Loucy (cell line): ENCODE measurements at regions not wholly inside any gene's neighbourhood (a gene's known extent, or its start where the extent isn't known, plus 50 kb on each side); places are given as distances from the start of the nearest gene placed in this dataset.

Source experiments
- H2AFZ ChIP-seq: fragments of 200-600 bp; sonication (generic); 2 replicates; pipeline ENCODE4 v1.6.0; 2016; ENCODE audit warnings: antibody characterized with exemption, mild to moderate bottlenecking, low read length, moderate library complexity
- H3F3A ChIP-seq: fragments of 200-600 bp; 2 replicates; pipeline ENCODE4 v1.6.0; 2016; ENCODE audit warnings: antibody characterized with exemption, low read depth, mild to moderate bottlenecking
- H3K27me3 ChIP-seq: fragments of 200-600 bp; sonication (generic); 2 replicates; pipeline ENCODE4 v1.6.1; 2014; ENCODE audit warnings: low read length, mild to moderate bottlenecking; ENCODE audit not compliant: insufficient read depth, poor library complexity, severe bottlenecking
- H3K36me3 ChIP-seq: fragments of 200-600 bp; sonication (generic); 2 replicates; pipeline ENCODE4 v1.6.1; 2016; ENCODE audit warnings: low read length; ENCODE audit not compliant: insufficient read depth
- H3K4me1 ChIP-seq: fragments of 200-600 bp; sonication (generic); 2 replicates; pipeline ENCODE4 v1.5.1; 2014; ENCODE audit warnings: low read length, mild to moderate bottlenecking; ENCODE audit not compliant: insufficient read depth, poor library complexity, severe bottlenecking
- H3K4me2 ChIP-seq: fragments of 200-600 bp; sonication (generic); 2 replicates; pipeline ENCODE4 v1.6.0; 2014; ENCODE audit warnings: antibody characterized with exemption, low read length, low read depth, mild to moderate bottlenecking; ENCODE audit not compliant: poor library complexity, severe bottlenecking
- H3K4me3 ChIP-seq: fragments of 200-600 bp; sonication (generic); 2 replicates; pipeline ENCODE4 v1.5.1; 2014; ENCODE audit warnings: low read length, mild to moderate bottlenecking, mixed read lengths; ENCODE audit not compliant: poor library complexity, severe bottlenecking
- H3K79me2 ChIP-seq: fragments of 200-600 bp; sonication (generic); 2 replicates; pipeline ENCODE4 v1.6.1; 2014; ENCODE audit warnings: low read length; ENCODE audit not compliant: insufficient read depth
- H3K9ac ChIP-seq: fragments of 200-600 bp; sonication (generic); 2 replicates; pipeline ENCODE4 v1.6.0; 2014; ENCODE audit warnings: mild to moderate bottlenecking, low read depth, low read length, moderate library complexity; ENCODE audit not compliant: poor library complexity, severe bottlenecking
- H3K9me2 ChIP-seq: fragments of 200-600 bp; sonication (generic); replicated peaks from 2 replicates; pipeline ENCODE4 v1.6.1; 2016; ENCODE audit warnings: low read depth, low read length, mixed read lengths
- H3K9me3 ChIP-seq: fragments of 200-600 bp; sonication (generic); 2 replicates; pipeline ENCODE4 v1.6.1; 2014; ENCODE audit warnings: mild to moderate bottlenecking, antibody characterized with exemption, low read length, low read depth; ENCODE audit not compliant: insufficient read depth
- H4K20me1 ChIP-seq: fragments of 200-600 bp; sonication (generic); 2 replicates; pipeline ENCODE4 v1.6.0; 2014; ENCODE audit warnings: antibody characterized with exemption, low read length, mild to moderate bottlenecking; ENCODE audit not compliant: insufficient read depth, poor library complexity, severe bottlenecking
- EZH2phosphoT487 ChIP-seq: fragments of 200-600 bp; IDR thresholded peaks from 2 replicates; pipeline ENCODE4 v1.6.1; 2018; ENCODE audit warnings: antibody characterized with exemption, mild to moderate bottlenecking, moderate library complexity, borderline replicate concordance
- TF ChIP-seq, protein P1 (sequence below): fragments of 200-600 bp; sonication (generic); conservative IDR thresholded peaks from 2 replicates; pipeline ENCODE4 v1.5.1; 2014; ENCODE audit warnings: mild to moderate bottlenecking, antibody characterized with exemption, low read length

DNA sequence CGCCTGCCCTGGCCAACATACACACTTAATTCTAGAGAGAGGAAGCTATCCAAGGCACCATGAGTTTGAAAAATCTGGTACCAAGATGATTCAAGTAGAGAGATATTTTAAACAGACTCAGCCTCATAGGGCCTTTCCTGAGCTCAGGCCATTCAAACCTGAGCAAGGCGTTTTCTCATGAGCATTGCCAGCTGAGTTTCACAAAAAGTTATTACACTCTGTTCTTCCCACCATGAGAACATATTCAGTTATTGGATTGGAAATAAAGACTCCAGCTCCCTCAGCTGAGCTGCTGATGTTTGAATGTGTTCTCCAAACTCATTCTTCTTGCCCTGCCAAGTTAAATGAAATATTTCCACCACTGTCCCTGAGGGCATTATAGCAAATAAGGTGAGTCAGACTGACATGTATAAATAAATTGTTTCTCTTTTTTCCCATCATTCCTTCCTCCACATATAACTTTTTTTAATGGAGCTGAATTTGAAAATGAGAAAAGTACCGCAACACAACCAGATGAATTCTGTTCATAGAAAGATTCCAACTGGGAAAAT lies 429.6 kb downstream of the RAB28 start:
- Histone ChIP-seq H3K9ac (no peak overlapping the region), H3K4me3 (no peak overlapping the region), H3K79me2 (no peaks in the 10 kb centered on the region), H3K9me2 (no peaks in the 10 kb centered on the region), H3K9me3 (no peaks in the 10 kb centered on the region), H3K4me2 (no peak overlapping the region), H3K36me3 (no peaks in the 10 kb centered on the region), H3F3A (no peaks in the 10 kb centered on the region), H4K20me1 (no peaks in the 10 kb centered on the region), H2AFZ (no peak overlapping the region), H3K4me1 (no peaks in the 10 kb centered on the region), H3K27me3 (no peaks in the 10 kb centered on the region)
- TF ChIP-seq EZH2phosphoT487, result no peak
- TF ChIP-seq, protein P1, sequence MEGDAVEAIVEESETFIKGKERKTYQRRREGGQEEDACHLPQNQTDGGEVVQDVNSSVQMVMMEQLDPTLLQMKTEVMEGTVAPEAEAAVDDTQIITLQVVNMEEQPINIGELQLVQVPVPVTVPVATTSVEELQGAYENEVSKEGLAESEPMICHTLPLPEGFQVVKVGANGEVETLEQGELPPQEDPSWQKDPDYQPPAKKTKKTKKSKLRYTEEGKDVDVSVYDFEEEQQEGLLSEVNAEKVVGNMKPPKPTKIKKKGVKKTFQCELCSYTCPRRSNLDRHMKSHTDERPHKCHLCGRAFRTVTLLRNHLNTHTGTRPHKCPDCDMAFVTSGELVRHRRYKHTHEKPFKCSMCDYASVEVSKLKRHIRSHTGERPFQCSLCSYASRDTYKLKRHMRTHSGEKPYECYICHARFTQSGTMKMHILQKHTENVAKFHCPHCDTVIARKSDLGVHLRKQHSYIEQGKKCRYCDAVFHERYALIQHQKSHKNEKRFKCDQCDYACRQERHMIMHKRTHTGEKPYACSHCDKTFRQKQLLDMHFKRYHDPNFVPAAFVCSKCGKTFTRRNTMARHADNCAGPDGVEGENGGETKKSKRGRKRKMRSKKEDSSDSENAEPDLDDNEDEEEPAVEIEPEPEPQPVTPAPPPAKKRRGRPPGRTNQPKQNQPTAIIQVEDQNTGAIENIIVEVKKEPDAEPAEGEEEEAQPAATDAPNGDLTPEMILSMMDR, result no peak

DNA sequence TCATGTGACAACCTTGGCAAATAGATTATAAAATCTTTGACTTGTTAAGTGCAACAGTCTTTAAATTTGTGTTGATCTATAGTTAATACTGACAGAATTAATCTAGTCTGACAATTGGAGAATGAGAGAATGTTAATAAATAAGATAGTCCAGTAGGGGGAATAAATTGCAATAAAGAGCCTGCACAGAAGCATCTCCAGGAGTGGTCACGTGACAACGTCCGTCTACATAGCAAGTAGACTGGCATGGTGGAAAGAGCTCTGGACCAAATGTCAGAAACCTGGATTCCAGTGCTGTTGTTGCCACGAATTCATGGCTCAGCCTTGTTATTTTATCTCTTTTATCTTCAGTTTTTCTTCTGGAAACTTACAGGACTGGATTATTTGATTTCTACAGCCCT lies 436.5 kb downstream of the RAB28 start:
- TF ChIP-seq, protein P1, result no peak
- TF ChIP-seq EZH2phosphoT487, result no peak
- Histone ChIP-seq H3K36me3 (no peaks in the 10 kb centered on the region), H3K79me2 (no peaks in the 10 kb centered on the region)

DNA sequence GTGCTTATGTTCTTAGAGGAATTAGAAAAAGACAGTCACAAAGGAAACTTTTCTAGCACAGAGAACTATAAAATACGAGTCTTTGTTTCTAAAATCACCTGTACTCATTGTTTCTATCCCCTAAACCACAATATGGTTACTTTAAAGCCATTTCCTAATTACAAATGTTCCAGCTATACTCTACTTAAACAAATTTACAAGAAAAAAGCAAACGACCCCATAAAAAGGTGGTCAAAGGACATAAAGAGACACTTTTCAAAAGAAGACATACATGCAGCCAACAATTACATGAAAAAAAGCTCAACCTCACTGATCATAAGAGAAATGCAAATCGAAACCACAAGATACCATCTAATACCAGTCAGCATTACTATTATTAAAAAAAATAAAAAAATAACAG lies 447.3 kb downstream of the RAB28 start:
- H2AFZ ChIP-seq, result no peak overlapping the region
- no peak overlapping the region for H3K4me3 ChIP-seq
- TF ChIP-seq, protein P1, result no peak
- TF ChIP-seq EZH2phosphoT487, result no peak
- H3K27me3 ChIP-seq, result no peaks in the 10 kb centered on the region
- H3F3A ChIP-seq, result no peaks in the 10 kb centered on the region
- no peaks in the 10 kb centered on the region for H3K9me3 ChIP-seq
- no peaks in the 10 kb centered on the region for H3K9me2 ChIP-seq
- H3K4me2 ChIP-seq, result no peak overlapping the region
- H4K20me1 ChIP-seq, result no peaks in the 10 kb centered on the region
- no peaks in the 10 kb centered on the region for H3K4me1 ChIP-seq
- H3K36me3 ChIP-seq, result no peaks in the 10 kb centered on the region
- H3K9ac ChIP-seq, result no peak overlapping the region
- no peaks in the 10 kb centered on the region for H3K79me2 ChIP-seq

More for the DNA sequence above, 436.5 kb downstream of the RAB28 start:
- Histone ChIP-seq H3F3A (no peaks in the 10 kb centered on the region), H3K27me3 (no peaks in the 10 kb centered on the region), H3K4me2 (no peak overlapping the region), H3K9ac (no peak overlapping the region), H2AFZ (no peak overlapping the region), H3K9me3 (no peaks in the 10 kb centered on the region), H3K4me1 (no peaks in the 10 kb centered on the region), H3K9me2 (no peaks in the 10 kb centered on the region), H3K4me3 (no peak overlapping the region), H4K20me1 (no peaks in the 10 kb centered on the region)
